ENCODE measurements at regions not wholly inside any gene's neighbourhood (a gene's known extent, or its start where the extent isn't known, plus 50 kb on each side); places are given as distances from the start of the nearest gene placed in this dataset.

DNA sequence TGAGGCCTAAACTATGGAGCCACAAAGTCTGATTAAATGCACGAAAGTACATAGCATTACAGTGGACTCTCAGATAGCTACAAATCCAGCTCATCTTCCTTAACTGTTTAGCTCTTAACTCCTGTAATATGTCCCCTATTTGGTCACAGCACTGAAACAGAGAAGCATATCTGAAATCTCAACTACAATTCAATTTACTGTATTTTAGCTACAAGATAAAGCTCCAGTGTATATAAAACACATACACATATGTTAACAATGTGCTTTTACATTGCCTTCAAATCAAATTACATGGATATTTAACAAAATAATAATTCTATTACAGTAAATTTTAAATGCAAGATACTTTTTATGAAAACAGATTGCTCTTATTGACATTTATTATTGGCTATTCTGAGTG lies 849.3 kb upstream of the PRMT6 start:
- intact Hi-C loops (cut with micrococcal nuclease; ENCODE audit: unreplicated experiment) = no loop called here
- ChIA-PET CTCF (no interaction called here), POLR2A (ENCODE audit: low non-redundant PET) (interaction anchor here (0.5 kb wide), 1 partner anchor 990 kb away, joined by 3 read pairs; no protein-coding TSS in a partner anchor)
- no peak for TF ChIP-seq EZH2 (IDR thresholded peaks at IDR 0.05; ENCODE audit: borderline replicate concordance, low read depth, low read length, poor library complexity, severe bottlenecking)
- TF ChIP-seq, protein P1, sequence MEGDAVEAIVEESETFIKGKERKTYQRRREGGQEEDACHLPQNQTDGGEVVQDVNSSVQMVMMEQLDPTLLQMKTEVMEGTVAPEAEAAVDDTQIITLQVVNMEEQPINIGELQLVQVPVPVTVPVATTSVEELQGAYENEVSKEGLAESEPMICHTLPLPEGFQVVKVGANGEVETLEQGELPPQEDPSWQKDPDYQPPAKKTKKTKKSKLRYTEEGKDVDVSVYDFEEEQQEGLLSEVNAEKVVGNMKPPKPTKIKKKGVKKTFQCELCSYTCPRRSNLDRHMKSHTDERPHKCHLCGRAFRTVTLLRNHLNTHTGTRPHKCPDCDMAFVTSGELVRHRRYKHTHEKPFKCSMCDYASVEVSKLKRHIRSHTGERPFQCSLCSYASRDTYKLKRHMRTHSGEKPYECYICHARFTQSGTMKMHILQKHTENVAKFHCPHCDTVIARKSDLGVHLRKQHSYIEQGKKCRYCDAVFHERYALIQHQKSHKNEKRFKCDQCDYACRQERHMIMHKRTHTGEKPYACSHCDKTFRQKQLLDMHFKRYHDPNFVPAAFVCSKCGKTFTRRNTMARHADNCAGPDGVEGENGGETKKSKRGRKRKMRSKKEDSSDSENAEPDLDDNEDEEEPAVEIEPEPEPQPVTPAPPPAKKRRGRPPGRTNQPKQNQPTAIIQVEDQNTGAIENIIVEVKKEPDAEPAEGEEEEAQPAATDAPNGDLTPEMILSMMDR (conservative IDR thresholded peaks at IDR 0.05; ENCODE audit: low read depth, low read length) = no peak
- Histone ChIP-seq H3K27me3 (replicated peaks; ENCODE audit: insufficient read depth, low read depth, low read length, poor library complexity) (no peaks in the 10 kb centered on the region), H3K4me3 (ENCODE audit: low read depth, low read length, poor library complexity, severe bottlenecking) (no peak overlapping the region), H3K27ac (ENCODE audit: low read depth, low read length, poor library complexity, severe bottlenecking) (no peak overlapping the region), H3K9me3 (ENCODE audit: low read depth, low read length, poor library complexity, severe bottlenecking) (no peaks in the 10 kb centered on the region), H3K4me1 (ENCODE audit: insufficient read depth, low read length, poor library complexity, severe bottlenecking) (no peaks in the 10 kb centered on the region), H3K36me3 (ENCODE audit: insufficient read depth, low read length, poor library complexity, severe bottlenecking) (no peaks in the 10 kb centered on the region)
- no peak for DNase-seq (ENCODE audit: low spot score)
- no TSS peak for BruUV-seq (replicated peaks)

DNA sequence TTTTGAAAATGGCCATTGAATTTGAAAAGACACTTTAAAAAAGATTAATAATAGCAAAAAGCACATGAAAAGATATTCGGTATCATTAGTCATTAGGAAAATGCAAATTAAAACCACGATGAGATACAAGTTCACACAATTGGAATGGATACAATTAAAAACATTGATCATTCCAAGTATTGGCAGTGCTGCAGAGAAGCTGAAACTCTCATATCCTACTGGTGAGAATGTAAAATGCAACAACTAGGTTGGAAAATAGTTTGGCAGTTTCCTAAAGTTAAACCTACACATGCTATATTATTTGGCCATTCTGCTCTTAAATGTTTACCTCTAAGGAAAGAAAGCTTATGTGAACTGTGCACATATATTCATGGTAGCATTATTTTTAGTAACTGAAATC lies 838.7 kb upstream of the PRMT6 start:
- intact Hi-C loops (cut with micrococcal nuclease; ENCODE audit: unreplicated experiment) = no loop called here
- no peak for TF ChIP-seq EZH2 (IDR thresholded peaks at IDR 0.05; ENCODE audit: borderline replicate concordance, low read depth, low read length, poor library complexity, severe bottlenecking)
- TF ChIP-seq, protein P1 (conservative IDR thresholded peaks at IDR 0.05; ENCODE audit: low read depth, low read length) = peak; percentile 47
- H3K9me3 ChIP-seq (ENCODE audit: low read depth, low read length, poor library complexity, severe bottlenecking) = no peaks in the 10 kb centered on the region
- H3K27me3 ChIP-seq (replicated peaks; ENCODE audit: insufficient read depth, low read depth, low read length, poor library complexity) = no peaks in the 10 kb centered on the region
- DNase-seq (ENCODE audit: low spot score) = no peak
- no peaks in the 10 kb centered on the region for H3K36me3 ChIP-seq (ENCODE audit: insufficient read depth, low read length, poor library complexity, severe bottlenecking)
- ChIA-PET POLR2A (ENCODE audit: low non-redundant PET) (no interaction called here), CTCF (no interaction called here)
- no peak overlapping the region for H3K27ac ChIP-seq (ENCODE audit: low read depth, low read length, poor library complexity, severe bottlenecking)
- peaks cover 7% of the 10 kb centered on the region for H3K4me1 ChIP-seq (ENCODE audit: insufficient read depth, low read length, poor library complexity, severe bottlenecking)
- BruUV-seq (replicated peaks) = no TSS peak
- H3K4me3 ChIP-seq (ENCODE audit: low read depth, low read length, poor library complexity, severe bottlenecking) = no peak overlapping the region

DNA sequence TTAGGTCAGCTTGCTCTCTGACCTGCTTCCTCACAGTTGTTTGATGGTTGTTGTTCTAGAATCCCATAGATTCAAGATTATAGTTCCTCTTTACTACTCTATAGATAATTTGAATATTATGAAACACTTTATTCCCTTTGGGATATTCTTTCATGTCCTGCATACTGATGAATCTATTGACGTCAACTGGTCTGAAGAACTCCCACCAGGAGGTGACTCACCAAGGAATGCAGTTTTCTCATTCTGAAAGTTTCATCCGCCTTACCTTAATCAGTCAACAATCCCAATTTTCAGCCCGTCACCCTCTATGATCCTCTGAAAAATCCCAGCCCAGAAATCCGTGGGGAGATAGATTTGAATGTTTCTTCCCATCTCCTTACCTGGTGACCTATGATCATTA lies 834.1 kb upstream of the PRMT6 start:
- no peak overlapping the region for H3K4me3 ChIP-seq (ENCODE audit: low read depth, low read length, poor library complexity, severe bottlenecking)
- ChIA-PET POLR2A (ENCODE audit: low non-redundant PET) (no interaction called here), CTCF (no interaction called here)
- TF ChIP-seq, protein P1 (conservative IDR thresholded peaks at IDR 0.05; ENCODE audit: low read depth, low read length) = no peak
- TF ChIP-seq EZH2 (IDR thresholded peaks at IDR 0.05; ENCODE audit: borderline replicate concordance, low read depth, low read length, poor library complexity, severe bottlenecking) = no peak
- no peaks in the 10 kb centered on the region for H3K9me3 ChIP-seq (ENCODE audit: low read depth, low read length, poor library complexity, severe bottlenecking)
- no peaks in the 10 kb centered on the region for H3K36me3 ChIP-seq (ENCODE audit: insufficient read depth, low read length, poor library complexity, severe bottlenecking)
- intact Hi-C loops (cut with micrococcal nuclease; ENCODE audit: unreplicated experiment) = no loop called here
- no TSS peak for BruUV-seq (replicated peaks)
- peaks cover 7% of the 10 kb centered on the region for H3K4me1 ChIP-seq (ENCODE audit: insufficient read depth, low read length, poor library complexity, severe bottlenecking)
- no peaks in the 10 kb centered on the region for H3K27me3 ChIP-seq (replicated peaks; ENCODE audit: insufficient read depth, low read depth, low read length, poor library complexity)
- no peak overlapping the region for H3K27ac ChIP-seq (ENCODE audit: low read depth, low read length, poor library complexity, severe bottlenecking)
- DNase-seq (ENCODE audit: low spot score) = peak; percentile 71

All from A673 (cell line).